Astrocyte of the spinal cord (primary cell): ENCODE measurements at regions not wholly inside any gene's neighbourhood (a gene's known extent, or its start where the extent isn't known, plus 50 kb on each side); places are given as distances from the start of the nearest gene placed in this dataset.

ENCODE experiments used
- DNase-seq: peaks from one replicate; pipeline ENCODE4 v3.0.0; 2011; ENCODE audit warnings: low read depth, low spot score
- H3K4me3 ChIP-seq: 2 replicates; pipeline ENCODE4 v1.5.1; 2011; ENCODE audit warnings: low read depth, mild to moderate bottlenecking, low read length, moderate library complexity
- in situ Hi-C: cut with HindIII; loops from 2 replicates; pipeline ENCODE4 v1.10.0; 2017; ENCODE audit warnings: low sequenced_read_pairs
- TF ChIP-seq, protein P1 (sequence below): IDR thresholded peaks from 2 replicates; pipeline ENCODE4 v1.5.1; 2012; ENCODE audit warnings: low read depth, mild to moderate bottlenecking, low read length, inconsistent platforms

GRCh38 chr10:131690805-131691239 lies 210.0 kb upstream of the PPP2R2D start:
- H3K4me3 ChIP-seq: no peak overlapping the region
- in situ Hi-C loops: no loop called here
- TF ChIP-seq, protein P1, sequence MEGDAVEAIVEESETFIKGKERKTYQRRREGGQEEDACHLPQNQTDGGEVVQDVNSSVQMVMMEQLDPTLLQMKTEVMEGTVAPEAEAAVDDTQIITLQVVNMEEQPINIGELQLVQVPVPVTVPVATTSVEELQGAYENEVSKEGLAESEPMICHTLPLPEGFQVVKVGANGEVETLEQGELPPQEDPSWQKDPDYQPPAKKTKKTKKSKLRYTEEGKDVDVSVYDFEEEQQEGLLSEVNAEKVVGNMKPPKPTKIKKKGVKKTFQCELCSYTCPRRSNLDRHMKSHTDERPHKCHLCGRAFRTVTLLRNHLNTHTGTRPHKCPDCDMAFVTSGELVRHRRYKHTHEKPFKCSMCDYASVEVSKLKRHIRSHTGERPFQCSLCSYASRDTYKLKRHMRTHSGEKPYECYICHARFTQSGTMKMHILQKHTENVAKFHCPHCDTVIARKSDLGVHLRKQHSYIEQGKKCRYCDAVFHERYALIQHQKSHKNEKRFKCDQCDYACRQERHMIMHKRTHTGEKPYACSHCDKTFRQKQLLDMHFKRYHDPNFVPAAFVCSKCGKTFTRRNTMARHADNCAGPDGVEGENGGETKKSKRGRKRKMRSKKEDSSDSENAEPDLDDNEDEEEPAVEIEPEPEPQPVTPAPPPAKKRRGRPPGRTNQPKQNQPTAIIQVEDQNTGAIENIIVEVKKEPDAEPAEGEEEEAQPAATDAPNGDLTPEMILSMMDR: no peak
- no peak for DNase-seq

DNA sequence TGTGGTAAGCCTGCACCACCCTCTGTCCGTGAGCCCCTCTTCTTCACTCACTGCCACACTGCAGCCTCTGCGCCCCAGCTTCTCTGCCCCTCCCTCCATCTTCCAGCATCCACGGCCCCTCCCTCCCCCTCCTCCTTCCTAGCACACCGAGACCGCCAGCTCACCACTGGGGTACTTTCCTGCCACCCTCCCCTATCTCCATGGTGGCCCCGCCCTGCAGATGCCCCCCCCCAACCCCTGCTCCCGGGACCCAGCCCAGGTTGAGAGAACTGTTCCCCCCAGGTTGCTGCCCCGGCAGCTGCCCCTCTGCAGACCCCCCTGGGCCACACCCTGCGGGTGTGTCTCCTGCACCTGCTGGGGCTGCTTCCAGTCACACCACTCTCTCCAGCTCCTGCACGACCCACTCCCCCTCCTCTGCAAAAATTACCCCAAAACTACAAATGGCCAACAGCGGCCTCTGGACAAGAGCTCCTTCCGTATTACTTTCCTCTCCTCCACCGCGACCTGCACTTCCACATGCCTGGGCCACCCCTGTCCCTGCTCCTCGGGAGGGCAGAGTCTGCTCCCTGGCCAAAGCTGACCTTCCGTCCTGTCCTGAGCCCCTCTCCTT lies 209.2 kb upstream of the PPP2R2D start:
- no peak overlapping the region for H3K4me3 ChIP-seq
- no peak for DNase-seq
- TF ChIP-seq, protein P1: no peak
- in situ Hi-C loops: no loop called here

DNA sequence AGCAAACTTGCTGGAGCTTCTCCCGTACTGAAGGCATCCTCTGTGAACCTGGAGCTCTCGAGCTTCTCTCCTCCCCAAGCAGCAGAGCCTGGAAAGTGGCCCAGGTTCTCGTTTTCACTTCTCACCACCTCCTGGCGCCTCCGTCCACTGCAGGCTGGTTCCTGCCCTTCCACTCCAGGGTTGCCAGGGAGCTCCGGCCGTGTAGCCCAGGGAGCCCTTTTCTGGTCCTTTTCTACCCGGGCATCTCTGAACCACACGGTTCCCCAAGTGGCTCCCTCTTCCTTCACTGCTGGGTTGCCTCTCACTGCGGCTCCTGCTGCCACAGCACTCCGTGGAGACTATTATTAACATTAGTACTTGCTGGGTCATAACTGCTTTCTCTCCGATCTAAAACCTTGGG lies 208.6 kb upstream of the PPP2R2D start:
- DNase-seq: no peak
- in situ Hi-C loops: no loop called here

DNA sequence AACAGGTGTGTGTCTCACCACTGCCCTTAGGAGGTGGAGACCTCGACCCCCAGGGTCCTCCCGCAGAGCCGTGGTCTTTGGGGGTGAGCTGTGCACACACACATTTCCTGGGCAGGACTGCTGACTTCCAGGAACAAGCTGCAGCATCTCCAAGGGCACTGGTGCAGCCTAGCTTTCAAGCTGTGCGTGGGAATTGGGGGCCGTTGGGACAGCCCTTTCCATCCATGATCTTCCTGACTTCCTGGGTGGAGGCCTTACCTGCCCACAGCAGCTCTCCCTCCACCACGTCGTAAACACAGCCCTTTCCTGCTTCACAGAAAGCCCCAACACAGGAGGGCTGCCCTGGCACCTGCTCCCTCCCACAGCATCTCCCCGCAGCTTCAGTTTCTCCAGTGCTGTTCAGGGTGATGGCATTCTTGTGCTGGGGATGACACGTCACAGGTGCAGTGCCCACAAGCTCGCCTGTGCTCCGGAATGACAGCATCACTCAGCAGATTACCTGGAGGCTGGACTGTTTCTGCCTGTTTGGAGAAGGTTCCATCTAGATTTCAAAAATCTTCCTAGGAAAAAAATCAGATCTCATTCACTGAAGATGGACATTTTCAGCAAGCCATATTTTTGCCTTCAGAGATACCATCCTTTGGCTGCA lies 208.0 kb upstream of the PPP2R2D start:
- in situ Hi-C loops: no loop called here
- TF ChIP-seq, protein P1: no peak
- no peak overlapping the region for H3K4me3 ChIP-seq
- DNase-seq: no peak

More for the DNA sequence above, 208.6 kb upstream of the PPP2R2D start:
- TF ChIP-seq, protein P1: no peak
- no peak overlapping the region for H3K4me3 ChIP-seq

DNA sequence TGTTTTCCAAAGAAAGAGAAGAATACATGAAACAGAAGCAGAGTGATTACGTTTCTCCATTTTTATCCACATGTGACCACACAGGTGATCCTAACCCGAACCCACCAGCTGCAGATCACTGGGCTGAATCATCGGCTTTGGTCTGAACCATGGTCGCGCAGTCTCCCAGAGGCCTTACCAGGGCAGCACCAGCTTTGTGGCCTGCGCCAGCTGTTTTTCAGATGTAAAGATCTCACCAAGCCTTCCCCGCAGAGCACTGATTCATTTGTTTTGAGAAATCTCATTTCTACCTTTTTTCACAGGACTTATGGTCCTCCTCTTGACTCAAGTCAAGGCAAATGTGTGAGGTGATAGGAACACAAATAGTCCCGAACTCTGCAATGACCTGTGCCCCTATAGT lies 207.0 kb upstream of the PPP2R2D start:
- TF ChIP-seq, protein P1: no peak
- no peak overlapping the region for H3K4me3 ChIP-seq
- in situ Hi-C loops: no loop called here
- no peak for DNase-seq

DNA sequence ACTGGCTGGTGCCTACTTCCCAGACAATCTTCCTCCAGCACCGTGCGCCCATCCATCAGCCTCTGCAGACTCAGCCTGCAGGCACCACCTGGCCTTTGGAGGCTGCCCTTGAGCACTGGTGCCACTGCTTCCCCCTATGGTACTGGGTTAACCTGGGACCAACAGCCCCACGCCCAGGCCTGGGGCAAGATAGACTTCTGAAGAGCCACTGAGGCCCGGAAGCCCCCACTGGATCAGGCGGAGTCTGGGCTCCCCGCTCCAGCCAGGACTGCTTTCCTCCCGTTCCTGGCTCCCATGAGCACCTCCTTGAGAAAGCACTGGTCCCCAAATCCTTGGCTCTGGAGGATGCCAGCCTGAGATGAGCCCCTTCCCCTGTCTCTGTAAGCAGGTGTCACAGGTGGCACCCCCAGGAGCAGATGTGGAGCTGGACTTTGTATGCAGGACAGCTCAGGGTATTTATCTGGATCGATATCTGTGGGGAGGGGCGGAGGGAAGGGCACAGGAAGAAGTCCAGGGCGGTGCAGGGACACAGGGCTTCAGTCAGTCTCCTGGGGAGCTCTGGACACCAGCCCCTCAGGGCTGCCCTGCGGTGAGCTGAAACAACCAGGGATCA lies 206.5 kb upstream of the PPP2R2D start:
- TF ChIP-seq, protein P1: no peak
- DNase-seq: no peak
- in situ Hi-C loops: no loop called here
- no peak overlapping the region for H3K4me3 ChIP-seq
